Heart left ventricle (tissue), 13 donors: ENCODE measurements at regions not wholly inside any gene's neighbourhood (a gene's known extent, or its start where the extent isn't known, plus 50 kb on each side); places are given as distances from the start of the nearest gene placed in this dataset.

ENCODE experiments used
- CTCF ChIP-seq, 12 donors: fragments of 200-600 bp; sonication (generic) in 4 of 12; IDR thresholded peaks; one replicate each; pipeline versions ENCODE4 v1.5.0 to v1.8.0; 2018 to 2022; ENCODE audit warnings: antibody characterized with exemption in 12 of 12, mild to moderate bottlenecking in 5 of 12
- POLR2A ChIP-seq, 2 donors: fragments of 450-650 bp; IDR thresholded peaks; one replicate each; pipeline ENCODE4 v1.6.1; 2017; ENCODE audit warnings: antibody characterized with exemption in 2 of 2, mild to moderate bottlenecking in 2 of 2, moderate library complexity in 2 of 2
- donor health status: ischemic (EF 13 %, LVEDD 7.1; RV severe dilation, severe dysfunction).
- donor health status: DM: no; HTN: yes; CAD: no.
- donor health status: DM: no; HTN: no; CAD: no.
- donor health status: ischemic (EF 25% LVEDD 6.9; RV normal size, moderate dysfunction).
- donor health status: ischemic (EF 25% LVEDD 5.7; RV mildly dilated, moderate dysfunction).
- donor health status: ischemic (EF 35%, LVEDD 5.7; RV mildly dilated, moderate dysfunction).
- donor health status: nonischemic (EF 11% LVEDD 7.7; RV severe dilation, severe dysfunction).
- donor health status: DM: yes; HTN: yes; CAD: no.
- donor health status: PGD.
- donor health status: ischemic (EF 29% LVEDD 5.4; RV normal size, mild dysfunction).
- donor health status: nonischemic (EF 23%, LVEDD 6.1; RV moderate dilation, normal function).

GRCh38 chr2:59339121-59339836 lies 1098.2 kb upstream of the FANCL start:
- TF ChIP-seq CTCF (IDR thresholded peaks at IDR 0.05): no peak
- no peak for TF ChIP-seq POLR2A (IDR thresholded peaks at IDR 0.05)
